Tibial nerve (tissue), 4 donors: ENCODE measurements at regions not wholly inside any gene's neighbourhood (a gene's known extent, or its start where the extent isn't known, plus 50 kb on each side); places are given as distances from the start of the nearest gene placed in this dataset.

Experiments used
- EP300 ChIP-seq, 2 donors: sonication (generic); formaldehyde crosslinking; IDR thresholded peaks; one replicate each; pipeline ENCODE4 v1.6.1; 2017; ENCODE audit warnings: antibody characterized with exemption in 2 of 2, mild to moderate bottlenecking in 1 of 2
- POLR2A ChIP-seq, 2 donors: fragments of 450-650 bp; IDR thresholded peaks; one replicate each; pipeline ENCODE4 v1.6.1; 2017; ENCODE audit warnings: antibody characterized with exemption in 2 of 2, mild to moderate bottlenecking in 2 of 2, moderate library complexity in 2 of 2
- TF ChIP-seq, protein P1 (sequence below), 5 experiments: fragments of 200-600 bp in 3 of 5; fragments of 450-650 bp in 2 of 5; sonication (generic) in 3 of 5; IDR thresholded peaks; one replicate each; pipeline ENCODE4 v1.5.1; 2016 to 2019; ENCODE audit warnings: antibody characterized with exemption in 5 of 5, mild to moderate bottlenecking in 3 of 5, moderate library complexity in 2 of 5

DNA sequence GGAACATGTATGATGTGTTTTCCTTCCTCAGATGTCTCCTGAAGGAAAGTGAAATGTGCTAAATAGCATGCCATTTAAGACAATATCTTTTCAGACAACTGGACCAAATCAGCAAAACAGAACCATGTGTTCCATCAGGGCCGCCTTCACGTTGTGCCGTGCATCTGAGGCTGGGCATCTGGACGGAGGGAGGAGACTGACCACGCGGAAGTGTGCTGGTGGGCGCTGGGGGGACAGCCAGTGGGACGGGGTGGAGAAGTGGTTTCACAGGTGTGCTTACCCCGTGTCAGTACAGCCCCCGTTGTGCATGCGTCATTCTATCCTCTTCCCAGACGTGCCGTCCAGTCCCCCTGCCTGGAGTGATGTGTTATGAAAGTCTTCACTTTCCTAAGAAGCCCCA is 342.1 kb upstream of the FAT1 start:
- no peak for TF ChIP-seq POLR2A (IDR thresholded peaks at IDR 0.05)
- TF ChIP-seq, protein P1, sequence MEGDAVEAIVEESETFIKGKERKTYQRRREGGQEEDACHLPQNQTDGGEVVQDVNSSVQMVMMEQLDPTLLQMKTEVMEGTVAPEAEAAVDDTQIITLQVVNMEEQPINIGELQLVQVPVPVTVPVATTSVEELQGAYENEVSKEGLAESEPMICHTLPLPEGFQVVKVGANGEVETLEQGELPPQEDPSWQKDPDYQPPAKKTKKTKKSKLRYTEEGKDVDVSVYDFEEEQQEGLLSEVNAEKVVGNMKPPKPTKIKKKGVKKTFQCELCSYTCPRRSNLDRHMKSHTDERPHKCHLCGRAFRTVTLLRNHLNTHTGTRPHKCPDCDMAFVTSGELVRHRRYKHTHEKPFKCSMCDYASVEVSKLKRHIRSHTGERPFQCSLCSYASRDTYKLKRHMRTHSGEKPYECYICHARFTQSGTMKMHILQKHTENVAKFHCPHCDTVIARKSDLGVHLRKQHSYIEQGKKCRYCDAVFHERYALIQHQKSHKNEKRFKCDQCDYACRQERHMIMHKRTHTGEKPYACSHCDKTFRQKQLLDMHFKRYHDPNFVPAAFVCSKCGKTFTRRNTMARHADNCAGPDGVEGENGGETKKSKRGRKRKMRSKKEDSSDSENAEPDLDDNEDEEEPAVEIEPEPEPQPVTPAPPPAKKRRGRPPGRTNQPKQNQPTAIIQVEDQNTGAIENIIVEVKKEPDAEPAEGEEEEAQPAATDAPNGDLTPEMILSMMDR (IDR thresholded peaks at IDR 0.05): no peak
- TF ChIP-seq EP300 (IDR thresholded peaks at IDR 0.05): no peak
